ENCODE measurements at regions not wholly inside any gene's neighbourhood (a gene's known extent, or its start where the extent isn't known, plus 50 kb on each side); places are given as distances from the start of the nearest gene placed in this dataset.
A peak's percentile ranks its signal among the peaks of the same experiment; 100 is the strongest.

DNA sequence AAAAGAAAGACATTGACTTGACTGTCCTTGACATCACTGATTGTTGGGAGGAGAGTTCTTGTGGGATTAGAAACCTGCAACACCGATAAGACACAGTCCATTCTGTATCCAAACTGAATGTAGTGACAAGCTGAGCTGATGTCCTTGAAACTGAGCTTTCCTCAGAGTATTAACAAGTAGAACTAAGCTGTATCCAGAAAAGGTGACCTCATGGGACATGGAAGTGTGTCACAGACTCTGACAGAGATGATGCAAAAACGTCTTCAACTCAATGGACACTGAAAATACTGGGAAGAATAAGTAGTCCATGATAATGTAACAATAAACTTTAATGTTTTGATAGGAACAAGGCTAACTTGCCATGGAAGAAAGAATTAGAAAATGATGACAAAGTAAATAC, 690.1 kb downstream of the CDH18 start:
- no peak for DNase-seq (ENCODE audit: low read depth)
- no peaks in the 10 kb centered on the region for H3K36me3 ChIP-seq (ENCODE audit: control insufficient read depth, insufficient read depth, low read length)
- H3K27me3 ChIP-seq (ENCODE audit: control insufficient read depth, insufficient read depth, low read length) = no peaks in the 10 kb centered on the region
- TF ChIP-seq, protein P1, sequence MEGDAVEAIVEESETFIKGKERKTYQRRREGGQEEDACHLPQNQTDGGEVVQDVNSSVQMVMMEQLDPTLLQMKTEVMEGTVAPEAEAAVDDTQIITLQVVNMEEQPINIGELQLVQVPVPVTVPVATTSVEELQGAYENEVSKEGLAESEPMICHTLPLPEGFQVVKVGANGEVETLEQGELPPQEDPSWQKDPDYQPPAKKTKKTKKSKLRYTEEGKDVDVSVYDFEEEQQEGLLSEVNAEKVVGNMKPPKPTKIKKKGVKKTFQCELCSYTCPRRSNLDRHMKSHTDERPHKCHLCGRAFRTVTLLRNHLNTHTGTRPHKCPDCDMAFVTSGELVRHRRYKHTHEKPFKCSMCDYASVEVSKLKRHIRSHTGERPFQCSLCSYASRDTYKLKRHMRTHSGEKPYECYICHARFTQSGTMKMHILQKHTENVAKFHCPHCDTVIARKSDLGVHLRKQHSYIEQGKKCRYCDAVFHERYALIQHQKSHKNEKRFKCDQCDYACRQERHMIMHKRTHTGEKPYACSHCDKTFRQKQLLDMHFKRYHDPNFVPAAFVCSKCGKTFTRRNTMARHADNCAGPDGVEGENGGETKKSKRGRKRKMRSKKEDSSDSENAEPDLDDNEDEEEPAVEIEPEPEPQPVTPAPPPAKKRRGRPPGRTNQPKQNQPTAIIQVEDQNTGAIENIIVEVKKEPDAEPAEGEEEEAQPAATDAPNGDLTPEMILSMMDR (IDR thresholded peaks at IDR 0.05; ENCODE audit: insufficient read depth, low read length, poor library complexity, severe bottlenecking) = no peak
- no peak overlapping the region for H3K4me3 ChIP-seq (ENCODE audit: low read depth, low read length)

DNA sequence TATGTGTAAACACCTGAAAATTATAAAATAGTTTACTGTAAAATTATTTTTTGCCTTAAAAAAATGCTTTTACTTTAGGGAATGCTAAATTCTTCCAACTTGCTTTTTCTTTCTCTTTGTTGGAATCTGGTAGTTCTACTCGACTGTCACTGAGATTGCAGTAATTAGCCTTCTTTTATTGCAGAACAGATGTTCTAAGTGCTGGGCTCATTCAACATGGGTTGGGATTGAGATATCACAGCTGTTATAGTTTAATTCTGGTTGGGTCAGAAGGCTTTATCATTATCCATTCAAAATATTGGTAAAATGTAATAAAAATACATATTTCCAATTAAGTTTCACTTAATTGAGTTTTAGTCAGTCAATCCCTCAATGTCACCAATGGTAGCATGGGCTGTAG, 686.7 kb downstream of the CDH18 start:
- Histone ChIP-seq H3K4me3 (ENCODE audit: low read depth, low read length) (no peak overlapping the region), H3K27me3 (ENCODE audit: control insufficient read depth, insufficient read depth, low read length) (no peaks in the 10 kb centered on the region), H3K36me3 (ENCODE audit: control insufficient read depth, insufficient read depth, low read length) (no peaks in the 10 kb centered on the region)
- no peak for DNase-seq (ENCODE audit: low read depth)
- TF ChIP-seq, protein P1 (IDR thresholded peaks at IDR 0.05; ENCODE audit: insufficient read depth, low read length, poor library complexity, severe bottlenecking) = no peak

- Histone ChIP-seq H3K36me3 (ENCODE audit: control insufficient read depth, insufficient read depth, low read length) (no peaks in the 10 kb centered on the region), H3K4me3 (ENCODE audit: low read depth, low read length) (no peak overlapping the region), H3K27me3 (ENCODE audit: control insufficient read depth, insufficient read depth, low read length) (no peaks in the 10 kb centered on the region)
- TF ChIP-seq, protein P1 (IDR thresholded peaks at IDR 0.05; ENCODE audit: insufficient read depth, low read length, poor library complexity, severe bottlenecking) = peak; percentile 16
- peak; percentile 28 for DNase-seq (ENCODE audit: low read depth)
Measured at GRCh38 chr5:19314840-19315239, 673.2 kb downstream of the CDH18 start.

DNA sequence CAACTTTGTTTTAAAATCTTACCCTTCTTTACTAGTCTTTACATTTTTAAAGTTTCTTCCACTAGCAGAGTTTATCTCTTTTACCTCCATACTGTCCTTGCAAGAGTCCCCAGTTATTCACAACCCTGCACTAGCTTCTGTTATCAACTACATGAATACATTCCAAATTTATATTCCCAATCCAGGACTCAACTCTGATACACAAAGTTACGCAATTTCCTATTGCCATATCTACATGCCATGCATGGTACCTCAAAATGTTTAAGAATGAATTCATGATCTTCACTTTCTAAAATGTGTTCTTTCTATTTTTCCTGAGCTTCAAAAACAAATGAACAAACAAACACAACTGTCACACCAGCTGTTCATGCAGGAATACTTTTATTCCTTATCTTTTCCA, 668.7 kb downstream of the CDH18 start:
- H3K27me3 ChIP-seq (ENCODE audit: control insufficient read depth, insufficient read depth, low read length) = no peaks in the 10 kb centered on the region

DNA sequence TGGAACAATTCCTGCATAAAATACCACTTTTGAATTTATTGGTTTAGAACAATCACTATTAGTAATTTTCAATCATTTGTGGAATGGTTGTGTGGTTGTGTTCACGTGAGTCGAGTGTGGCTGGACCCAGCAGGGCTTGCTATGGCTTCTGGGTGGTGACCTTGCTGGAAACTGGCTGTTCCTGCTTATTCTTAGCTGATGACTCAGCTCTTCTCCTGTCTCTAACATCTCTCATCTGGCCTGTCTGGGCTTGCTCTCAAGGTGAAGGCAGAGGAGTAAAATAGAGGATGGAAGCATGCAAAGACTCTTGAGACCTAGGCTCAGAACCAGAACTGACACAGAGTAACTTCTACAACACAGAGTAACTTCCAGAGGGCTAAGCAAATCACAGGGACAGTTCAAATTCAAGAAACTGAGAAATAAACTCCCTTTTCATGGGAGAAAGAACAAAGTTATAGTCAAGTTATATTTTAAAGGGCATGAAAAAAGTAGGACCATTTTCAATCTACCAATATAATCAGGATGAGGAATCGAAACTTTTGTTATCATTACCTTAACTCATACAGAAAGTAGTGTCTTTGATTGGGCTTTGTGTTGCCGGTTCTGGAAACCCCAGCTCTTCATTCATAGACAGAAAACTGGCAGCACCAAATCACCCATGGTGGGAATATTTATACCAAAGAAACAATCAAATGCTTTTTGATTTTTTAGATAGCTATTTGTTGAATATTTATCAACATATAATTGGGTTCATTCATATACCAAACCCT, 665.1 kb downstream of the CDH18 start:
- Histone ChIP-seq H3K4me3 (ENCODE audit: low read depth, low read length) (no peak overlapping the region), H3K27me3 (ENCODE audit: control insufficient read depth, insufficient read depth, low read length) (no peaks in the 10 kb centered on the region), H3K36me3 (ENCODE audit: control insufficient read depth, insufficient read depth, low read length) (no peaks in the 10 kb centered on the region)
- TF ChIP-seq, protein P1 (IDR thresholded peaks at IDR 0.05; ENCODE audit: insufficient read depth, low read length, poor library complexity, severe bottlenecking) = no peak
- DNase-seq (ENCODE audit: low read depth) = peak; percentile 14

More for the DNA sequence above, 668.7 kb downstream of the CDH18 start:
- Histone ChIP-seq H3K36me3 (ENCODE audit: control insufficient read depth, insufficient read depth, low read length) (no peaks in the 10 kb centered on the region), H3K4me3 (ENCODE audit: low read depth, low read length) (no peak overlapping the region)
- DNase-seq (ENCODE audit: low read depth) = no peak
- TF ChIP-seq, protein P1 (IDR thresholded peaks at IDR 0.05; ENCODE audit: insufficient read depth, low read length, poor library complexity, severe bottlenecking) = no peak

- Histone ChIP-seq H3K27me3 (ENCODE audit: control insufficient read depth, insufficient read depth, low read length) (no peaks in the 10 kb centered on the region), H3K36me3 (ENCODE audit: control insufficient read depth, insufficient read depth, low read length) (no peaks in the 10 kb centered on the region), H3K4me3 (ENCODE audit: low read depth, low read length) (no peak overlapping the region)
- TF ChIP-seq, protein P1 (IDR thresholded peaks at IDR 0.05; ENCODE audit: insufficient read depth, low read length, poor library complexity, severe bottlenecking) = no peak
- no peak for DNase-seq (ENCODE audit: low read depth)
Measured at GRCh38 chr5:19334278-19334677, 653.7 kb downstream of the CDH18 start.

Data from kidney epithelial cell (primary cell).